ENCODE measurements at regions not wholly inside any gene's neighbourhood (a gene's known extent, or its start where the extent isn't known, plus 50 kb on each side); places are given as distances from the start of the nearest gene placed in this dataset.
"Not testable (repeated sequence)": the region's sequence is repeated elsewhere in the genome, so short reads cannot be mapped to it uniquely, and the experiment has no call there.

GRCh38 chr10:57661206-57661605, 606.5 kb downstream of the IPMK start:
- no peak for DNase-seq

DNA sequence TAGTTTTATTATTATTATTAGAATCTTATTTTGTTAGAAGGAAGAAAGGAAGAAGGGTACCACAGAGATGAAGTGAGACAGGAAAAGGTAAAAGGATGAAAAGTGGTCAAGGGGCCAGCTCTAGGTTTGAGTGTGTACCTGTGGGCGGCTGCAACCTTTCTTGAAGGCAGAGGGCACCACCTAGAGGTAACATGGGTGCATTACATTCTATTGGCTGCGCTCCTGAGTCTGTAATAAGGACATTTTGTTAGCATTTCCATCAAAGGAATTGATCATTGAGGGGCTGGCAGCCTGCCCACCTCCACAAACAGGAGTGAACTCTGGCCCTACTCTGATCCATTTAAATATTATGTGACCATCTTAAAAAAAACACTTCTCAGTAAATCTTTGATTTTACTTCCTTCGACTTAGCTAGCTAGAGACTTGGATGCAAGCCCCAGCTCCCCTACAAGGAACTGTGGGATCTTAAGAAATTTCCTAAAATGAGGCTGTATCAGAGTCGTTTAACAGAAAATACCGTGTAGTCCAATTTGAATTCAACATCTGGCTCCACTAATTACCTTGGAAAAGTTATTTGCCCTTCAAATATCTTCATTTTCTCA, 610.4 kb downstream of the IPMK start:
- DNase-seq, result peak; percentile 39

GRCh38 chr10:57654856-57655255, 612.8 kb downstream of the IPMK start:
- no peak for DNase-seq

DNA sequence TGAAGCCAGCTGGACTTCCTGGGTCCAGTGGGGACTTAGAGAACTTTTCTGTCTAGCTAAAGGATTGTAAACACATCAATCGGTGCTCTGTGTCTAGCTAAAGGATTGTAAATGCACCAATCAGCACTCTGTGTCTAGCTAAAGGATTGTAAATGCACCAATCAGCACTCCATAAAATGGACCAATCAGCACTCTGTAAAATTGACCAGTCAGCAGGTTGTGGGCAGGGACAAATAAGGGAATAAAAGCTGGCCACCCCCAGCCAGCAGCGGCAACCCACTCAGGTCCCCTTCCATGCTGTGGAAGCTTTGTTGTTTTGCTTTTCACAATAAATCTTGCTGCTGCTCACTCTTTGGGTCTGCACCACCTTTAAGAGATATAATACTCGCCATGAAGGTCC, 622.6 kb downstream of the IPMK start:
- DNase-seq, result not testable (repeated sequence)

DNA sequence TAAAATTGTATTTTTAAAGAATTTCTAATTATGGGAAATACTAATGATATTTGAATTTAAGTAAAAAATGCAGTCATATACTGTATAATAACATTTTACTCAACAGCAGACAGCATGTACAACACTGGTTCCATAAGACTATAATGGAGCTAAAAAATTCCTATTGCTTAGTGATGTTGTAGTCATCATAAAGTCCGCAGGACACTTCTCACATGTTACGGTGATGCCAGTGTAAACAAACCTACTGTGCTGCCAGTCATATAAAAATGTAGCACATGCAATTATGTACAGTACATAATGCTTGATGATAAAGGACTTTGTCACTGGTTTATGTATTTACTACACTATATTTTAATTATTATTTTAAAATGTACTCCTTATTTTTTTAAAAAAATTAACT, 629.3 kb downstream of the IPMK start:
- DNase-seq, result no peak

DNA sequence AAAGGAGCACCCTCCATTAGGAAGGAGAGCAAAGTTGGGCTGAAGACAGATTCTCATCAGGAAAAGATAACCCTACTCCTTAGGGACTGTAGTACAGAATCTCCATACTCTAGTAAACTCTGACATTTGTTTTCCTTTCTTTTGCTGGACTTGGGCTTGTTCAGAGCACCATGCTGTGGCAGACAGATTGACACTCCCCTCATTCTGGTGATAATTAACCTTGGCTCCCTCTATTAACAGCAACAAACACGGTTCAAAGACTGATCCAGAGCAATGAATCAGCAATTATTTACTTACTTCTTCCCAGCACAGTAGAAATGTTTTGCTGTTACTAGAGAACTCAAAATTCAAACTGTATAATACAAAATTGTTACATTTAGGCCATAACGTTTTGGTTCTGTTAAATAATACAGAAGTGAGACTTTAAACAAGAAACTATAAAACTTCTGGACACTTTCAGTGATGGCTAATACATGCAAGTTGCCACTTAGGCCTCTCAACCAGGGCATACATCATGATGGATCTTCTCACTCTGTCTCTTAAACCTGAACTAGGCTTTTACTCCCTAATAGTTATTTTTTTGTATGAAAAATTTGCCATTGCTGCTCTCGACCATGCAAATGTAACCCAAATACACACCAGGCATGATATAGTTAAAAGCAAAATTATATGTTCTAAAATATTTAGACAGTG, 639.0 kb downstream of the IPMK start:
- no peak for DNase-seq

GRCh38 chr10:57627642-57628178, 640.0 kb downstream of the IPMK start:
- DNase-seq, result no peak

GRCh38 chr10:57624856-57625592, 642.7 kb downstream of the IPMK start:
- DNase-seq, result no peak

- no peak for DNase-seq
These were observed 643.6 kb downstream of the IPMK start for GRCh38 chr10:57624066-57624465.

DNA sequence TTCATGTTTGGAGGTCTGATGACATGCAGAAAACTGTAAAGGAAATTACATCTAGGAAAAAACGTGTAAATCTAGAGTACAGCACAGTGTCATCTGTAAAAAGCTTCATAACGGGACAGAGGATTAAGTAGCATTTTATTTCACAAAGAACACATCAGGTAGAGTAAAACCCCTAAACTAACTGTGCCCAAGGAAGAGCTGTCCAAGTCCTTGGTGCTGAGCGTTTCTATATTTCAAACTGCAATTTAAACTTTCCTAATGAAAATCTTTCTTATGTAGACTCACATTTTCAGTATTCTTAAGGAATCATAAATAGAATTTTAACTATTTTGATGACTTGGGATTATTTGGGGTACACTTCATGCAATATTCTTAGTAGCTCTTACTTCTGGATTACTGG, 646.2 kb downstream of the IPMK start:
- DNase-seq, result no peak

GRCh38 chr10:57605948-57606485, 661.7 kb downstream of the IPMK start:
- no peak for DNase-seq

GRCh38 chr10:57599440-57599839, 668.3 kb downstream of the IPMK start:
- no peak for DNase-seq

GRCh38 chr10:57593983-57594573, 673.6 kb downstream of the IPMK start:
- no peak for DNase-seq

DNA sequence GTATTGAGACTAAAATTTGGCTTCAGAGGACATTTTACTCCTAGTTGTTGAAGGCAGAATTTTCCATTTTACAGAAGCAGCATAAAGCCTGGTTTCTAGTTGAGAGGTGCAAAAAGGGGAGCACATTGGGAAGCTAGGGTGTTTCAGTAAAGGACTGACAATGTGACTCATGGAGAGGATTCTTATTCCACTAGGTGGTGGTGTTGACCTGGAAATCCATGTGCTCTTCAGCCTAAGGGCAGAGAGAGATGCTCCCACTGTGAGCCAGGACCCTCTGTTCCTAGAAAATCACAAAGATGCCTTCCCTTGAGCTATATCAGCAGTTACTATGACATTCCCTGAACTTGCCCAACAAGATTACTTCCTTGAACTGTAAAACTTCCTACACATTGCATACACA, 687.8 kb downstream of the IPMK start:
- no peak for DNase-seq

GRCh38 chr10:57562211-57562610, 705.5 kb downstream of the IPMK start:
- no peak for DNase-seq

DNA sequence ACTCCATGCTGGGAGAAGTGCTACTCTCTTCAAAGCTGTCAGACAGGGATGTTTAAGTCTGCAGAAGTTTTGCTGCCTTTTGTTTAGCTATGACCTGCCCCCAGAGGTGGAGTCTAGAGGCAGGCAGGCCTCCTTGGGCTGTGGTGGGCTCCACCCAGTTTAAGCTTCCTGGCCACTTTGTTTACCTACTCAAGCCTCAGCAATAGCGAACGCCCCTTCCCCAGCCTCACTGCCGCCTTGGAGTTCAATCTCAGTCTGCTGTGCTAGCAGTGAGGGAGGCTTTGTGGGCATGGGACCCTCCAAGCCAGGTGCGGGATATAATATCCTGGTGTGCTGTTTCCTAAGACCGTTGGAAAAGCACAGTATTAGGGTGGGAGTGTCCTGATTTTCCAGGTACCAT, 715.9 kb downstream of the IPMK start:
- DNase-seq, result not testable (repeated sequence)

DNA sequence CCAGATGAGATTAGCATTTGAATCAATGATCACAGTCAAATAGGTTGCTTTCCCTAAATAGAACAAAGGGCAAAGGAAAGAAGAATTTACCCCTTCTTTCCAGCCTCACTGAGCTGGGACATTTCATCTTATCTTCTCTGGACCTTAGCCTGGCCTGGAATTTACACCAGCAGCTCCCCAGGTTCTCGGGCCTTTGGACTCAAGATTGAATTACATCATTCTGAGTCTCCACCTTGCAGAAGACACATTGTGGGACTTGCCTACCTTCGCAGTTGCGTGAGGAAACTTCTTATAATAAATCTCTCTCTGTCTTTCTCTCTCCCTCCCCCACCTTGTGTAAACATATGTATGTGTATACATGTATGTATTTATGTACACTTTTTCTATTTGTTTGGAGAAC, 732.4 kb downstream of the IPMK start:
- no peak for DNase-seq

- no peak for DNase-seq
These were observed 754.1 kb downstream of the IPMK start for GRCh38 chr10:57513637-57514036.

DNA sequence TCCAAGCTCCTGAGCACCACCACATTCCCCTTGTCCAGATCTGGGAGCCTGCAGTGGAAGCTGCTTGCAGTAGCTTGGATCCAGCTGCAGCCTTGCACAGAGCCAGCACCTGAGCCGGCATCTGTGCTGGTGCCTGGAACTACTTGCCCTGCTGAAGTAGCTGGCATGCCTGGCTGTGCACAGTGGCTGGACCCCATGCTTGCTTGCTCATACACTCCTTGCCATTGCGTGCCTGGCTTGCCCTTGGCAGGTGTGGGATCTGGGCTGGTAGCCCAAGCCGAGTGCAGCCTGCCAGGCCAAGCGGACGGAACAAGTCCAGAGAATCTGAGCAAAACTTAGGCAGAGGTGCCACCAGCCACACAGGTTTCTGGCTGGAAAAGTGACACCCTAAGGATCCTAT, 759.9 kb downstream of the IPMK start:
- DNase-seq, result no peak

GRCh38 chr10:57506414-57507094, 761.1 kb downstream of the IPMK start:
- DNase-seq, result no peak

GRCh38 chr10:57494486-57494885, 773.2 kb downstream of the IPMK start:
- no peak for DNase-seq

- DNase-seq, result no peak
These were observed 785.4 kb downstream of the IPMK start for GRCh38 chr10:57482259-57482658.

Measured in stimulated activated CD8-positive, alpha-beta memory T cell treated with anti-CD3 and anti-CD28 coated beads, Interleukin-4, amount 100 ng/mL, for 48 hours (primary cell).